Dendritic cell treated with granulocyte-macrophage colony-stimulating factor and Interleukin-4, amounts not matched to agents 40 ng/mL and 50 ng/mL, for 4 days (primary cell): ENCODE measurements at regions not wholly inside any gene's neighbourhood (a gene's known extent, or its start where the extent isn't known, plus 50 kb on each side); places are given as distances from the start of the nearest gene placed in this dataset.
A peak's percentile ranks its signal among the peaks of the same experiment; 100 is the strongest.

Experiments
- H3K27ac Mint-ChIP-seq: one replicate; pipeline ENCODE4 v1.8.0; 2022; ENCODE audit warnings: mild to moderate bottlenecking, mixed read lengths
- H3K27me3 Mint-ChIP-seq: one replicate; pipeline ENCODE4 v1.8.0; 2022; ENCODE audit warnings: mild to moderate bottlenecking, mixed read lengths
- H3K36me3 Mint-ChIP-seq: one replicate; pipeline ENCODE4 v1.8.0; 2022; ENCODE audit warnings: low read depth, mixed read lengths
- H3K4me1 Mint-ChIP-seq: one replicate; pipeline ENCODE4 v1.8.0; 2022; ENCODE audit warnings: low read depth, mixed read lengths
- H3K4me3 Mint-ChIP-seq: one replicate; pipeline ENCODE4 v1.8.0; 2022; ENCODE audit warnings: mild to moderate bottlenecking, moderate library complexity, mixed read lengths
- H3K9me3 Mint-ChIP-seq: one replicate; pipeline ENCODE4 v1.8.0; 2022; ENCODE audit warnings: mixed read lengths
- intact Hi-C: fragments of 100-400 bp; cut with micrococcal nuclease; formaldehyde crosslinking; loops from one replicate; pipeline ENCODE4 v1.15.0; 2022

GRCh38 chr11:110374921-110375320, 54.8 kb upstream of the FDX1 start:
- intact Hi-C loops, result loop anchor here (5.0 to 10.0 kb wide), 2 partner anchors 83 to 520 kb away; no protein-coding TSS in a partner anchor
- Mint-ChIP-seq H3K27ac (no peak overlapping the region), H3K36me3 (no peaks in the 10 kb centered on the region), H3K4me1 (peaks cover 34% of the 10 kb centered on the region), H3K4me3 (no peak overlapping the region), H3K27me3 (no peaks in the 10 kb centered on the region), H3K9me3 (no peaks in the 10 kb centered on the region)

GRCh38 chr11:110375351-110375750, 54.4 kb upstream of the FDX1 start:
- Mint-ChIP-seq H3K4me1 (peaks cover 34% of the 10 kb centered on the region), H3K27me3 (no peaks in the 10 kb centered on the region), H3K9me3 (no peaks in the 10 kb centered on the region), H3K27ac (no peak overlapping the region), H3K4me3 (no peak overlapping the region), H3K36me3 (no peaks in the 10 kb centered on the region)
- intact Hi-C loops, result loop anchor here (10.0 kb wide), 1 partner anchor 521 kb away; no protein-coding TSS in a partner anchor

GRCh38 chr11:110376021-110376420, 53.7 kb upstream of the FDX1 start:
- H3K27me3 Mint-ChIP-seq, result no peaks in the 10 kb centered on the region
- H3K4me1 Mint-ChIP-seq, result peaks cover 34% of the 10 kb centered on the region
- intact Hi-C loops, result loop anchor here (1.0 to 10.0 kb wide), 3 partner anchors 53 to 521 kb away; partner anchors contain the start of gene FDX1
- no peak overlapping the region for H3K4me3 Mint-ChIP-seq
- H3K36me3 Mint-ChIP-seq, result no peaks in the 10 kb centered on the region
- no peaks in the 10 kb centered on the region for H3K9me3 Mint-ChIP-seq
- H3K27ac Mint-ChIP-seq, result no peak overlapping the region

GRCh38 chr11:110376711-110377324, 52.9 kb upstream of the FDX1 start:
- Mint-ChIP-seq H3K9me3 (no peaks in the 10 kb centered on the region), H3K36me3 (no peaks in the 10 kb centered on the region), H3K4me3 (peak overlapping the region; percentile 39), H3K27me3 (no peaks in the 10 kb centered on the region), H3K27ac (peak overlapping the region; percentile 45), H3K4me1 (peaks cover 34% of the 10 kb centered on the region)
- intact Hi-C loops, result loop anchor here (1.0 to 10.0 kb wide), 3 partner anchors 52 to 522 kb away; partner anchors contain the start of gene FDX1

- Mint-ChIP-seq H3K27ac (no peak overlapping the region), H3K36me3 (no peaks in the 10 kb centered on the region), H3K4me1 (peaks cover 34% of the 10 kb centered on the region), H3K27me3 (no peaks in the 10 kb centered on the region), H3K9me3 (no peaks in the 10 kb centered on the region), H3K4me3 (no peak overlapping the region)
- intact Hi-C loops, result loop anchor here (2.0 to 10.0 kb wide), 2 partner anchors 51 to 523 kb away; partner anchors contain the start of gene FDX1
Observed at GRCh38 chr11:110377434-110377833, 52.3 kb upstream of the FDX1 start.

GRCh38 chr11:110379261-110379660, 50.5 kb upstream of the FDX1 start:
- Mint-ChIP-seq H3K9me3 (no peaks in the 10 kb centered on the region), H3K4me1 (peaks cover 18% of the 10 kb centered on the region), H3K27ac (no peak overlapping the region), H3K4me3 (no peak overlapping the region), H3K27me3 (no peaks in the 10 kb centered on the region), H3K36me3 (no peaks in the 10 kb centered on the region)
- intact Hi-C loops, result loop anchor here (10.0 kb wide), 1 partner anchor 524 kb away; no protein-coding TSS in a partner anchor

GRCh38 chr11:110379936-110380335, 49.8 kb upstream of the FDX1 start:
- Mint-ChIP-seq H3K36me3 (no peaks in the 10 kb centered on the region), H3K4me1 (peaks cover 11% of the 10 kb centered on the region), H3K9me3 (no peaks in the 10 kb centered on the region), H3K27ac (no peak overlapping the region), H3K4me3 (no peak overlapping the region), H3K27me3 (no peaks in the 10 kb centered on the region)
- intact Hi-C loops, result loop anchor here (10.0 kb wide), 1 partner anchor 525 kb away; no protein-coding TSS in a partner anchor
